ENCODE measurements at regions not wholly inside any gene's neighbourhood (a gene's known extent, or its start where the extent isn't known, plus 50 kb on each side); places are given as distances from the start of the nearest gene placed in this dataset. TPM values are rescaled to one million over a fixed set of nuclear protein-coding genes. Genes with fewer than 3 reads are reported as not detected.

DNA sequence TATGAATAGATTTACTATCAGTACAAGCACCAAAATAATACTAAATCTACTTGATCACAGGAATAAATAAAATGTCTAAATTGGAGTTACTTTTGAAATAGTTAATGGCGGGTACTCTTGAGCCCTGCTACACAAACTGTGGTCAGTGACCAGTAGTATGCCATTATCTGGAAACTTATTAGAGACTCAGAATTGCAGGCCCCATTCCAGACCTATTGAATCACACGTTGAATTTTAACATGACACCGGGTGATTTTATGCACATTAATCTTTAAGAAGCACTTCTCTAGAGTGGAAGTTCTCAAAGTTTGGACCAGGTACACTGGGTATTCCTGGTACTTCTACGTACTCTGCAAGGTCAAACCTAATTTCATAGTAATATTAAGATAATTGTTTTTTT is 660.0 kb upstream of the POU3F4 start:
- whole genome bisulfite sequencing (ENCODE audit: insufficient coverage) = no CpG with 5 or more reads among the region's 4 CpGs
- H3K27ac ChIP-seq (ENCODE audit: low read depth in 1 of 2, low read length in 2 of 2) = no peak overlapping the region
- no peak overlapping the region for H2AFZ ChIP-seq (ENCODE audit: insufficient read depth, low read depth, low read length, poor library complexity, severe bottlenecking)
- DNase-seq = no peak
- no peaks in the 10 kb centered on the region for H4K20me1 ChIP-seq (ENCODE audit: insufficient read depth, low read length)
- no peak overlapping the region for H3K4me2 ChIP-seq (replicated peaks; ENCODE audit: extremely low read depth, low read length, poor library complexity, severe bottlenecking)
- intact Hi-C loops (cut with micrococcal nuclease) = no loop called here
- peaks cover 0 to 15% (median 4%) of the 10 kb centered on the region in 7 donors for H3K9me3 Mint-ChIP-seq
- H3K4me3 Mint-ChIP-seq = no peak overlapping the region
- no peaks in the 10 kb centered on the region for H3K27me3 ChIP-seq (ENCODE audit: control insufficient read depth in 2 of 2, insufficient read depth in 2 of 2, low read length in 2 of 2)
- TF ChIP-seq, protein P1, sequence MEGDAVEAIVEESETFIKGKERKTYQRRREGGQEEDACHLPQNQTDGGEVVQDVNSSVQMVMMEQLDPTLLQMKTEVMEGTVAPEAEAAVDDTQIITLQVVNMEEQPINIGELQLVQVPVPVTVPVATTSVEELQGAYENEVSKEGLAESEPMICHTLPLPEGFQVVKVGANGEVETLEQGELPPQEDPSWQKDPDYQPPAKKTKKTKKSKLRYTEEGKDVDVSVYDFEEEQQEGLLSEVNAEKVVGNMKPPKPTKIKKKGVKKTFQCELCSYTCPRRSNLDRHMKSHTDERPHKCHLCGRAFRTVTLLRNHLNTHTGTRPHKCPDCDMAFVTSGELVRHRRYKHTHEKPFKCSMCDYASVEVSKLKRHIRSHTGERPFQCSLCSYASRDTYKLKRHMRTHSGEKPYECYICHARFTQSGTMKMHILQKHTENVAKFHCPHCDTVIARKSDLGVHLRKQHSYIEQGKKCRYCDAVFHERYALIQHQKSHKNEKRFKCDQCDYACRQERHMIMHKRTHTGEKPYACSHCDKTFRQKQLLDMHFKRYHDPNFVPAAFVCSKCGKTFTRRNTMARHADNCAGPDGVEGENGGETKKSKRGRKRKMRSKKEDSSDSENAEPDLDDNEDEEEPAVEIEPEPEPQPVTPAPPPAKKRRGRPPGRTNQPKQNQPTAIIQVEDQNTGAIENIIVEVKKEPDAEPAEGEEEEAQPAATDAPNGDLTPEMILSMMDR (IDR thresholded peaks at IDR 0.05) = no peak
- no peak overlapping the region for H3K9ac ChIP-seq (ENCODE audit: insufficient read depth, low read length, poor library complexity, severe bottlenecking)
- no peak overlapping the region for H3K4me3 ChIP-seq (replicated peaks in 1 of 3; ENCODE audit: low read depth in 2 of 3, low read length in 3 of 3)
- no peaks in the 10 kb centered on the region for H3K36me3 Mint-ChIP-seq
- H3K9me3 ChIP-seq (replicated peaks in 1 of 2; ENCODE audit: control insufficient read depth in 1 of 2, insufficient read depth in 1 of 2, low read length in 2 of 2) = peaks cover 12 to 14% of the 10 kb centered on the region in 2 donors
- H3K27ac Mint-ChIP-seq = no peak overlapping the region
- no peaks in the 10 kb centered on the region for H3K36me3 ChIP-seq (replicated peaks in 1 of 2; ENCODE audit: control insufficient read depth in 1 of 2, insufficient read depth in 2 of 2, low read length in 2 of 2)
- no peaks in the 10 kb centered on the region for H3K4me1 Mint-ChIP-seq
- no peaks in the 10 kb centered on the region for H3K79me2 ChIP-seq (ENCODE audit: insufficient read depth, low read length)
- H3K4me1 ChIP-seq (ENCODE audit: control insufficient read depth in 1 of 2, insufficient read depth in 2 of 2, low read length in 2 of 2) = no peaks in the 10 kb centered on the region
- no peaks in the 10 kb centered on the region for H3K27me3 Mint-ChIP-seq (ENCODE audit: low read depth in 3 of 3)

Small RNA genes lying in the stretch of these regions (small RNA-seq; reads per million reads assigned to genes)
- gene RF00394 (ENCODE audit: insufficient read length, low read depth) = not detected
